Panc1 (cell line): ENCODE measurements at regions not wholly inside any gene's neighbourhood (a gene's known extent, or its start where the extent isn't known, plus 50 kb on each side); places are given as distances from the start of the nearest gene placed in this dataset.

Experiments
- ATAC-seq: fragments of 200-7000 bp; cut with Tn5 transposase; 2 replicates; pipeline ENCODE4 v1.9.1; 2020; ENCODE audit warnings: mild to moderate bottlenecking, moderate library complexity
- BruUV-seq: library from RNA; stranded (reverse); fragments of 400-500 nt; replicated peaks from 2 replicates; lab custom pipeline; 2021; lab: Mats Ljungman, UMichigan
- CTCF ChIA-PET: fragments of 300-600 bp; sonication (Branson Sonifier 250); formaldehyde crosslinking; loops from one replicate; lab custom pipeline; 2022; ENCODE audit warnings: antibody characterized with exemption; lab: Charles Lee
- POLR2A ChIA-PET: fragments of 300-600 bp; sonication (Branson Sonifier 250); formaldehyde crosslinking; loops from one replicate; lab custom pipeline; 2022; ENCODE audit warnings: antibody characterized with exemption; lab: Charles Lee
- DNase-seq: peaks from one replicate; pipeline ENCODE4 v3.0.0-alpha.2; 2010; ENCODE audit warnings: low read depth, low spot score
- H3K27ac ChIP-seq: 2 replicates; pipeline ENCODE4 v1.5.1; 2011; ENCODE audit warnings: mild to moderate bottlenecking, low read length, inconsistent platforms
- H3K27me3 ChIP-seq: fragments of 200-500 bp; sonication (Bioruptor generic); 2 replicates; pipeline ENCODE4 v1.6.0; 2014; ENCODE audit warnings: low read length, inconsistent platforms; ENCODE audit not compliant: control insufficient read depth, insufficient read depth
- H3K36me3 ChIP-seq: fragments of 200-500 bp; sonication (Bioruptor generic); 2 replicates; pipeline ENCODE4 v1.5.1; 2014; ENCODE audit warnings: inconsistent platforms, mild to moderate bottlenecking, low read length, moderate library complexity; ENCODE audit not compliant: control insufficient read depth, insufficient read depth
- H3K4me1 ChIP-seq: 2 replicates; pipeline ENCODE4 v1.5.1; 2011; ENCODE audit warnings: inconsistent platforms, mild to moderate bottlenecking, low read length, moderate library complexity; ENCODE audit not compliant: control insufficient read depth, insufficient read depth
- H3K4me3 ChIP-seq, 2 experiments: 2 replicates each; pipeline ENCODE4 v1.5.1; 2011 to 2012; ENCODE audit warnings: low read depth in 2 of 2, low read length in 2 of 2, mild to moderate bottlenecking in 2 of 2, inconsistent platforms in 1 of 2, moderate library complexity in 1 of 2
- H3K9me3 ChIP-seq: fragments of 200-500 bp; sonication (Bioruptor generic); 2 replicates; pipeline ENCODE4 v1.5.1; 2014; ENCODE audit warnings: low read depth, mild to moderate bottlenecking, inconsistent platforms, low read length, moderate library complexity; ENCODE audit not compliant: control insufficient read depth, insufficient read depth
- CTCF ChIP-seq: fragments of 450-650 bp; IDR thresholded peaks from 2 replicates; pipeline ENCODE4 v1.5.1; 2017; ENCODE audit warnings: mild to moderate bottlenecking
- POLR2AphosphoS5 ChIP-seq: IDR thresholded peaks from 2 replicates; pipeline ENCODE4 v1.6.1; 2012; ENCODE audit warnings: mild to moderate bottlenecking, low read depth, low read length, moderate library complexity
- REST ChIP-seq, 2 experiments: IDR thresholded peaks; 2 replicates each; pipeline ENCODE4 v1.6.1; 2011 to 2012; ENCODE audit warnings: low read depth in 2 of 2, control low read depth in 1 of 2, low read length in 1 of 2, mild to moderate bottlenecking in 1 of 2, moderate library complexity in 1 of 2; ENCODE audit not compliant: insufficient read depth in 1 of 2
- SIN3A ChIP-seq: IDR thresholded peaks from 2 replicates; pipeline ENCODE4 v1.6.1; 2012; ENCODE audit warnings: low read depth, mild to moderate bottlenecking, low read length, moderate library complexity, borderline replicate concordance; ENCODE audit not compliant: insufficient read depth
- TCF7L2 ChIP-seq: IDR thresholded peaks from 2 replicates; pipeline ENCODE4 v1.6.1; 2011; ENCODE audit warnings: mild to moderate bottlenecking, low read depth, low read length, inconsistent platforms
- in situ Hi-C: cut with HindIII; loops from 2 replicates; pipeline ENCODE4 v1.10.0; 2016; ENCODE audit warnings: low sequenced_read_pairs, low pct_unique_long_range_greater_than_20kb
- intact Hi-C: fragments of 100-400 bp; cut with micrococcal nuclease; formaldehyde crosslinking; loops from one replicate; pipeline ENCODE4 v1.10.0; 2022; ENCODE audit not compliant: unreplicated experiment

- TF ChIP-seq CTCF (no peak), POLR2AphosphoS5 (no peak), TCF7L2 (no peak), SIN3A (no peak), REST (IDR thresholded peaks at IDR 0.05; ENCODE audit: insufficient read depth in 1 of 2, low read depth in 2 of 2, low read length in 1 of 2) (no peak)
- no peaks in the 10 kb centered on the region for H3K9me3 ChIP-seq
- CTCF ChIA-PET = no interaction called here
- no peak overlapping the region for H3K27ac ChIP-seq
- POLR2A ChIA-PET = no interaction called here
- in situ Hi-C loops = no loop called here
- H3K27me3 ChIP-seq = no peaks in the 10 kb centered on the region
- DNase-seq = no peak
- BruUV-seq = no TSS peak
- H3K4me1 ChIP-seq = no peaks in the 10 kb centered on the region
- intact Hi-C loops = no loop called here
- no peak for ATAC-seq
- no peak overlapping the region for H3K4me3 ChIP-seq
- H3K36me3 ChIP-seq = no peaks in the 10 kb centered on the region
Measured at GRCh38 chr3:59609657-59610348, 560.0 kb upstream of the CFAP20DC start.

- intact Hi-C loops (no loop called here), in situ Hi-C loops (no loop called here)
- Histone ChIP-seq H3K36me3 (no peaks in the 10 kb centered on the region), H3K4me1 (no peaks in the 10 kb centered on the region), H3K27me3 (no peaks in the 10 kb centered on the region), H3K27ac (no peak overlapping the region), H3K4me3 (no peak overlapping the region), H3K9me3 (no peaks in the 10 kb centered on the region)
- ChIA-PET CTCF (no interaction called here), POLR2A (no interaction called here)
- BruUV-seq = no TSS peak
- no peak for ATAC-seq
- TF ChIP-seq CTCF = no peak
- TF ChIP-seq REST (IDR thresholded peaks at IDR 0.05; ENCODE audit: insufficient read depth in 1 of 2, low read depth in 2 of 2, low read length in 1 of 2) = no peak
- TF ChIP-seq SIN3A = no peak
- TF ChIP-seq POLR2AphosphoS5 = no peak
- TF ChIP-seq TCF7L2 = no peak
- DNase-seq = no peak
Measured at GRCh38 chr3:59608356-59608755, 558.5 kb upstream of the CFAP20DC start.
